ENCODE measurements at regions not wholly inside any gene's neighbourhood (a gene's known extent, or its start where the extent isn't known, plus 50 kb on each side); places are given as distances from the start of the nearest gene placed in this dataset.

- DNase-seq: no peak
Measured at GRCh38 chr9:7859701-7860334, 60.2 kb upstream of the DMAC1 start.

- DNase-seq: no peak
Measured at GRCh38 chr9:7858166-7858565, 58.6 kb upstream of the DMAC1 start.

GRCh38 chr9:7854763-7855162 is 55.2 kb upstream of the DMAC1 start:
- no peak for DNase-seq

Data from NCI-H1694 treated with DMSO at 0.1 percent for 48 hours (cell line).